K562 (cell line): ENCODE measurements at regions not wholly inside any gene's neighbourhood (a gene's known extent, or its start where the extent isn't known, plus 50 kb on each side); places are given as distances from the start of the nearest gene placed in this dataset.

Experiments
- ATAC-seq: fragments of 200-7000 bp; cut with Tn5 transposase; 3 replicates; pipeline ENCODE4 v1.9.1; 2020; ENCODE audit warnings: moderate library complexity
- BruUV-seq: library from RNA; stranded (reverse); fragments of 400-500 nt; replicated peaks from 2 replicates; lab custom pipeline; 2021; lab: Mats Ljungman, UMichigan
- CTCF ChIA-PET: fragments of 300-600 bp; formaldehyde crosslinking; extraction: SDS; loops from one replicate; lab custom pipeline; 2021; ENCODE audit warnings: low intra/inter-chr PET ratio; lab: Yijun Ruan, JAX
- POLR2A ChIA-PET: fragments of 300-600, 350-650 bp; sonication (Branson Sonifier 250); formaldehyde crosslinking; extraction: SDS; loops from one replicate; lab custom pipeline; 2021; ENCODE audit warnings: antibody characterized with exemption, inconsistent platforms; lab: Yijun Ruan, JAX
- DNase-seq, 4 experiments: peaks; one replicate each; pipeline versions ENCODE4 v3.0.0 to v3.0.0-alpha.2; 2011 to 2018; ENCODE audit warnings: low spot score in 3 of 4, mixed read lengths in 3 of 4; ENCODE audit errors: extremely low read depth in 1 of 4
- FAIRE-seq: peaks from 2 replicates; lab custom pipeline; 2011; peaks lifted over from hg19 to GRCh38; lab: Jason Lieb, UNC
- H2AFZ ChIP-seq: 2 replicates; pipeline ENCODE4 v1.6.0; 2011; ENCODE audit warnings: low read depth, low read length, control low read depth, inconsistent platforms
- H3K27ac ChIP-seq: fragments of 200-600 bp; 3 replicates; pipeline ENCODE4 v1.8.0; 2011; ENCODE audit warnings: low read depth, mild to moderate bottlenecking, control low read depth, inconsistent platforms, low read length, moderate library complexity, mixed read lengths; ENCODE audit errors: extremely low read depth
- H3K27me3 ChIP-seq, 2 experiments: fragments of 300-600 bp in 1 of 2; 2 replicates in 1 of 2; 3 replicates in 1 of 2; pipeline versions ENCODE4 v1.6.0 to v1.8.0; 2011; ENCODE audit warnings: inconsistent platforms in 2 of 2, low read length in 2 of 2, mild to moderate bottlenecking in 1 of 2, mixed read lengths in 1 of 2, moderate library complexity in 1 of 2; ENCODE audit not compliant: control insufficient read depth in 2 of 2, insufficient read depth in 2 of 2
- H3K36me3 ChIP-seq: fragments of 300-600 bp; 3 replicates; pipeline ENCODE4 v1.8.0; 2011; ENCODE audit warnings: mild to moderate bottlenecking, low read length, inconsistent platforms; ENCODE audit not compliant: control insufficient read depth, insufficient read depth
- H3K4me1 ChIP-seq, 2 experiments: fragments of 200-600 bp in 1 of 2; replicated peaks in 1 of 2; 2 replicates in 1 of 2; 3 replicates in 1 of 2; pipeline versions ENCODE4 v1.5.1 to v1.8.0; 2011; ENCODE audit warnings: inconsistent platforms in 2 of 2, low read length in 2 of 2, mild to moderate bottlenecking in 1 of 2, mixed read lengths in 1 of 2, moderate library complexity in 1 of 2; ENCODE audit not compliant: control insufficient read depth in 2 of 2, insufficient read depth in 2 of 2
- H3K4me2 ChIP-seq: 2 replicates; pipeline ENCODE4 v1.6.1; 2011; ENCODE audit warnings: low read length, control low read depth, inconsistent platforms, mixed read lengths; ENCODE audit not compliant: insufficient read depth
- H3K4me3 ChIP-seq: fragments of 200-600 bp; sonication (generic), shearing (Covaris generic); 2 replicates; pipeline ENCODE4 v1.5.1; 2016; ENCODE audit warnings: control low read depth, inconsistent platforms
- H3K79me2 ChIP-seq: fragments of 200-600 bp; 3 replicates; pipeline ENCODE4 v1.8.0; 2011; ENCODE audit warnings: low read length, inconsistent platforms; ENCODE audit not compliant: control insufficient read depth, insufficient read depth
- H3K9ac ChIP-seq, 2 experiments: 2 replicates each; pipeline versions ENCODE4 v1.6.0 to v1.6.1; 2011; ENCODE audit warnings: low read depth in 2 of 2, low read length in 2 of 2, control low read depth in 1 of 2, inconsistent platforms in 1 of 2, mild to moderate bottlenecking in 1 of 2, mixed read lengths in 1 of 2; ENCODE audit not compliant: insufficient read depth in 1 of 2
- H3K9me1 ChIP-seq: one replicate; pipeline ENCODE4 v1.6.0; 2011; ENCODE audit warnings: inconsistent platforms, mild to moderate bottlenecking, low read length, moderate library complexity; ENCODE audit not compliant: control insufficient read depth, insufficient read depth
- H3K9me3 ChIP-seq: replicated peaks from 2 replicates; pipeline ENCODE4 v1.5.1; 2011; ENCODE audit warnings: low read depth, low read length, inconsistent platforms; ENCODE audit not compliant: control insufficient read depth, insufficient read depth
- H4K20me1 ChIP-seq: replicated peaks from 2 replicates; pipeline ENCODE4 v1.6.1; 2011; ENCODE audit warnings: low read length, inconsistent platforms, mixed read lengths; ENCODE audit not compliant: control insufficient read depth, insufficient read depth
- CUX1 ChIP-seq: fragments of 200-800 bp; sonication (Bioruptor generic); IDR thresholded peaks from 2 replicates; pipeline ENCODE4 v1.6.1; 2016; ENCODE audit warnings: missing genetic modification characterization, missing compliant biosample characterization
- HNRNPUL1 ChIP-seq: fragments of 200-400 bp; formaldehyde crosslinking; IDR thresholded peaks from 2 replicates; pipeline ENCODE4 v1.6.1; 2017; ENCODE audit warnings: low read length
- MYNN ChIP-seq, 2 experiments: sonication (generic); formaldehyde crosslinking in 1 of 2; IDR thresholded peaks; 2 replicates each; pipeline versions ENCODE4 v1.5.0 to v1.6.1; 2016 to 2020; ENCODE audit warnings: antibody characterized with exemption in 1 of 2, missing genetic modification reagents in 1 of 2
- RERE ChIP-seq: sonication (generic); formaldehyde crosslinking; IDR thresholded peaks from 2 replicates; pipeline ENCODE4 v1.8.0; 2023; ENCODE audit warnings: missing genetic modification reagents, mild to moderate bottlenecking, borderline replicate concordance
- ZNF518B ChIP-seq: fragments of 250-450 bp; sonication (Bioruptor Pico); IDR thresholded peaks from 2 replicates; pipeline ENCODE4 v1.5.0; 2021; ENCODE audit warnings: mild to moderate bottlenecking, moderate library complexity
- in situ Hi-C: fragments of 300-500 bp; cut with MboI; formaldehyde crosslinking; loops from 4 replicates; pipeline ENCODE4 v1.15.0; 2018; ENCODE audit warnings: inconsistent platforms, mixed read lengths
- intact Hi-C: fragments of 100-400 bp; cut with micrococcal nuclease; formaldehyde crosslinking; loops from 2 replicates; pipeline ENCODE4 v1.14.2; 2022
- TF ChIP-seq, protein P1 (sequence below): fragments of 450-650 bp; formaldehyde crosslinking; IDR thresholded peaks from 2 replicates; pipeline ENCODE4 v1.4.0; 2022; ENCODE audit warnings: missing genetic modification characterization

DNA sequence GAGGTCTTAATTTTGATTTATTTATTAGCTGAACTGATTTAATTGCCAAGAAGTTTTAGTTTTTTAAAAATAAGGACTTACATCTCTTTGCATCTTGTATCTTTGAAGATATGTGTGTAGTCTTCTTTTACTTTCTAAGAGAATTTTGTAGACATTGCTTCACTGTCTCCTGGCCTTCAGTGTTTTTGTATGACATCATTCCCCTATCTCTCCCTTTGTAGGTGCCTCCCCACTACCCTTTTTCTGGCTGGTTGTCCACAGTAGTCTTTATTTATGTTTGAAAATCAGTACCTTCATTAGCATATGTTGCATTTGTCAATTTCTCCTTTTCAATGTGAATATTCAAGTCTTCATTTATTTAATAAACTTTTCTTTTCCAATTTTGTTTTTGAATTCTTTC, 64.1 kb upstream of the RAB18 start:
- POLR2A ChIA-PET = interaction anchor here (1.0 kb wide), 1 partner anchor 19 kb away, joined by 3 read pairs; no protein-coding TSS in a partner anchor
- DNase-seq (no peak), FAIRE-seq (no peak), ATAC-seq (no peak)
- Histone ChIP-seq H3K27me3 (no peaks in the 10 kb centered on the region; a peak in 1 of 5 replicates), H4K20me1 (no peaks in the 10 kb centered on the region), H3K36me3 (no peaks in the 10 kb centered on the region), H3K79me2 (no peaks in the 10 kb centered on the region), H3K4me2 (no peak overlapping the region), H3K9me1 (no peaks in the 10 kb centered on the region), H3K27ac (no peak overlapping the region), H3K9ac (no peak overlapping the region), H3K4me1 (no peaks in the 10 kb centered on the region), H3K9me3 (no peaks in the 10 kb centered on the region), H3K4me3 (no peak overlapping the region), H2AFZ (no peak overlapping the region)
- in situ Hi-C loops = loop anchor here (10.0 kb wide), 1 partner anchor 795 kb away; no protein-coding TSS in a partner anchor
- no TSS peak for BruUV-seq
- intact Hi-C loops = no loop called here
- CTCF ChIA-PET = no interaction called here
- TF ChIP-seq ZNF518B (CRISPR knock-in tag) (no peak), MYNN (IDR thresholded peaks at IDR 0.05) (no peak), MYNN (CRISPR knock-in tag; IDR thresholded peaks at IDR 0.05) (no peak), CUX1 (CRISPR knock-in tag) (no peak), HNRNPUL1 (no peak), RERE (CRISPR knock-in tag) (no peak)
- TF ChIP-seq, protein P1, sequence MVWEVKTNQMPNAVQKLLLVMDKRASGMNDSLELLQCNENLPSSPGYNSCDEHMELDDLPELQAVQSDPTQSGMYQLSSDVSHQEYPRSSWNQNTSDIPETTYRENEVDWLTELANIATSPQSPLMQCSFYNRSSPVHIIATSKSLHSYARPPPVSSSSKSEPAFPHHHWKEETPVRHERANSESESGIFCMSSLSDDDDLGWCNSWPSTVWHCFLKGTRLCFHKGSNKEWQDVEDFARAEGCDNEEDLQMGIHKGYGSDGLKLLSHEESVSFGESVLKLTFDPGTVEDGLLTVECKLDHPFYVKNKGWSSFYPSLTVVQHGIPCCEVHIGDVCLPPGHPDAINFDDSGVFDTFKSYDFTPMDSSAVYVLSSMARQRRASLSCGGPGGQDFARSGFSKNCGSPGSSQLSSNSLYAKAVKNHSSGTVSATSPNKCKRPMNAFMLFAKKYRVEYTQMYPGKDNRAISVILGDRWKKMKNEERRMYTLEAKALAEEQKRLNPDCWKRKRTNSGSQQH (CRISPR knock-in tag) = no peak
